LNCAP (cell line): ENCODE measurements at regions not wholly inside any gene's neighbourhood (a gene's known extent, or its start where the extent isn't known, plus 50 kb on each side); places are given as distances from the start of the nearest gene placed in this dataset.

Experiments used
- CTCF ChIP-seq: fragments of 450-650 bp; IDR thresholded peaks from 2 replicates; pipeline ENCODE4 v1.5.1; 2017; ENCODE audit warnings: mild to moderate bottlenecking

DNA sequence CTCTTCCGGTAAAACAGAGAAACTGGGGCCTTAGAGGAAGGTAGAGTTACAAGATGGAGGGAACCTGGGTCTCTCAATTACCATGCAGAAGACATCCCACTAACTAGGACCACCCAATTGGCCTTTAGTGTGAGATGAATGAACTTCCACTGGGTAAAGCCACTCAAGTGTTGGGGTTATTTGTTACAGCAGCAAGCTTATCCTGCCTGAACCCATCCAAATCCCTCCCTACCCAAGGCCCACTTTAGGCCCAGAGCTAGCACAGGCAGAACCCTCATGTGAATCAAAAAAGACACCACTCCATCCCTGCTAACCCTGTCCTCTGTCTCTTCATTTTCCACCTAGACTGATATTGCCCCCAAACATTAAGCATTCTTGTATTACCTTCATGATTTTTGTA lies 746.7 kb upstream of the TBX3 start:
- no peak for TF ChIP-seq CTCF

DNA sequence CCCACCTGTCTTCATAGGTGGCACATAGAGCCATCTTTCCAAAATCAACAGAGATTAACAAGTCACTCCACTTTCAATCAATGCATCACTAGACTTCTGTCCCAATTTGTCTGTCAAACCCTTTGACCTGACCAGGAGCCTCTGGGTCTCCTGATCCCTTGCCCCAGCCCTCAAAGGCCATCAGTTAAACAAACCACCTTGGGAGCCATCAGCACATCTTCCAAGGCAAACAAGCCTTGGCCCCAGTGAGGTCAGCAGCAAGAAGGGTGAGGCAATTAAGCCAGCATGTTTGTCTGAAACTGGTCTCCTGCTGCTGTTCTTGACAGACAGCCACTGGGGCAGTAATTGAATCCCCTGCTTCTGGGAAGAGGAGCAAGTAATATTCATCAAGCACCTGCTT lies 742.8 kb upstream of the TBX3 start:
- TF ChIP-seq CTCF: no peak

- no peak for TF ChIP-seq CTCF
Observed at GRCh38 chr12:115424003-115424402, 740.0 kb upstream of the TBX3 start.

DNA sequence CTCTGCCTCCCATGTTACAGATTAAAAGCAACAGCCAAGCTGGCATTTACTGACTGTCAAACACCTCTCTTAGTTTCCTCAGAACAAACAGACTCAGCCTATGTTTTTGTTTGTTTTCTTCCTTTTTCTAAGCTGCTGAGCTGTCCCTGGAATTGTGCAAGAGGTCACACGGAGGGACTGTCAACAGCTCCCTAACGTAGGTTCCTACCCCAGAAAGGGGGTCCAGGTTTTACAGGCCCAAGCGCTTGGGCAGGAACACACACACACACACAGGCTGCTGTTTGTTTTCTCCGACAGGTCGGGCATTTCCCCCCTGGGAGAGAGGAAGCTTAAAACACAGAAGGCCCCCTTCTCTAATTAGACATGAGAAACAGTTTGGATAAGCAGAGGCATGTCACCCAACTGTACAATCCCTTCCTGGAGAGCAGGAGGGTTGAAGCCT lies 739.6 kb upstream of the TBX3 start:
- TF ChIP-seq CTCF: no peak

GRCh38 chr12:115422845-115423545 lies 739.0 kb upstream of the TBX3 start:
- TF ChIP-seq CTCF: no peak

DNA sequence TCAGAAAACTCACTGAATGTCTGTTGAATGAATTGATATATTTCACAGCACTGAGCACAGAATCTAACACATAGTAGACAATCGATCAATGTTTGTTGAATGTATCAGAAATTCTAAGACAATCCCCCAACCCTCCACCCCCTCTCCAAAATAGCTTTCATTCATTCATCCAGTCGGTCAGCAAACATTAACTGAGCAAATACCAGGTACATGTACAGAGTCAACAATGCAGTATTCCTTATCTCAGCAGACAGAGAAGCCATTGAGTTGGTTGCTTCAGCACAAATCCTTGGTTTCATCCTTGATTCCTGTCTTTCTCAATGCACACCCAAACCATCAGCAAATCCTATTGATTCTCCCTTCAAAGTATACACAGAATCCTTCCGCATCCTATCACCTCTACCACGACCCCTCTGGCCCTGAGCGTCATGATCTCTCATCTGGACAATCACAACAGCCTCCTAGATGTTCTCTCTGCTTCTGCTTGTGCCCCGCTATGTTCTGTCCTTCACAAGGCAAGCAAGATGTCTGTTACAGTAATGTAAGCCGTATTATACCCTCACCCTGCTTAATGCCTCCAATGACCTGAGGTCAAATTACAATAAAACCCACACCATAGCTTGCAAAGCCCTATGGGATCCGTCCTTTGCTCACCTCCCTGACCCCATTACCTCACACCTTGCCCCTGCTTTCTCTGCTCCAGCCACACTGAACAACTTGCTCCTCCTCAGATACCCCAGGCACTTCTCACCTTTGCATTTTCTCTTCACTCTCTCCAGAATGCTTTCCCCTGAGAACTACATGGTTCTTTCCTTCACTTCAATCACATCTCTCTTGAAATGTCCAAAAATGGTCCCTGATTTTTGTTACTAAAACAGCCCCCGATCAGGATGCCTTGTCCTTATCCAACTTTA lies 738.1 kb upstream of the TBX3 start:
- TF ChIP-seq CTCF: no peak

DNA sequence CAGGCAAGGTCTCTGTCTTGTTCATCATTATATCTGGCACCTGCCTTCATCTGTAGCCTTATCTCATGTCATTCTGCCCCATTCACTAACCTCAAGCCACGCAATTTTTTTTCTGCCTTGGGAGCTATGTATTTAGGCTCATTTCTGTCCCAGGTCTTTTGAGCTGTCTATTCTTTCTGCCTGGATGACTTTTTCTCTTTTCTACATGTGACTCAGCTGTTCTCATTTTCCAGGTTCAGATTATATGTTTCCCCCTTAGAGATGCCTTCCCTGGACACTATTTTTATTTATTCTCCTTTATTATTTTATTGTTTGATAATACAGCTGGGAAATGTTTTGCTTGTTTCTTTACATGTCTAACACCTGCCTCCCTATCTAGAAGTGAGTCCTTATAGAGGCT lies 737.4 kb upstream of the TBX3 start:
- TF ChIP-seq CTCF: no peak
